Ectodermal cell (in vitro differentiated cells): ENCODE measurements at regions not wholly inside any gene's neighbourhood (a gene's known extent, or its start where the extent isn't known, plus 50 kb on each side); places are given as distances from the start of the nearest gene placed in this dataset.

Experiments
- H3K27ac ChIP-seq: 2 replicates; pipeline ENCODE4 v1.7.0; 2013; ENCODE audit warnings: mild to moderate bottlenecking, low read depth, low read length; ENCODE audit not compliant: insufficient read depth, poor library complexity, severe bottlenecking
- H3K27me3 ChIP-seq: 2 replicates; pipeline ENCODE4 v1.7.0; 2013; ENCODE audit warnings: mild to moderate bottlenecking, low read length; ENCODE audit not compliant: insufficient read depth, control insufficient read depth, poor library complexity, severe bottlenecking
- H3K36me3 ChIP-seq: one replicate; pipeline ENCODE4 v1.7.0; 2013; ENCODE audit warnings: low read length; ENCODE audit not compliant: control insufficient read depth, insufficient read depth
- H3K4me1 ChIP-seq: one replicate; pipeline ENCODE4 v1.7.0; 2013; ENCODE audit warnings: low read length; ENCODE audit not compliant: control insufficient read depth, insufficient read depth
- H3K4me3 ChIP-seq: 2 replicates; pipeline ENCODE4 v1.7.0; 2013; ENCODE audit warnings: low read depth, low read length, control low read depth; ENCODE audit not compliant: insufficient read depth
- H3K9me3 ChIP-seq: 2 replicates; pipeline ENCODE4 v1.7.0; 2013; ENCODE audit warnings: mild to moderate bottlenecking, low read length, moderate library complexity; ENCODE audit not compliant: control insufficient read depth
- WGBS, 2 experiments: methylation state at CpG; one replicate each; pipeline ENCODE4 v1.1.7; 2013; ENCODE audit warnings: missing lambda C conversion rate in 2 of 2; 5-methylcytosine and 5-hydroxymethylcytosine counted together

- no peak overlapping the region for H3K4me3 ChIP-seq
- H3K36me3 ChIP-seq, result no peaks in the 10 kb centered on the region
- 95 to 100% methylated on average over 1 to 4 of the region's 4 CpGs for WGBS, 2 experiments
- H3K27me3 ChIP-seq, result no peaks in the 10 kb centered on the region
- no peaks in the 10 kb centered on the region for H3K4me1 ChIP-seq
- H3K27ac ChIP-seq, result no peak overlapping the region
- no peaks in the 10 kb centered on the region for H3K9me3 ChIP-seq
Measured at GRCh38 chr21:25369524-25370300, 237.6 kb downstream of the MRPL39 start.

GRCh38 chr21:25368531-25368930 is 238.8 kb downstream of the MRPL39 start:
- WGBS, 2 experiments, result 91 to 92% methylated on average over 7 of the region's 7 CpGs
- H3K4me3 ChIP-seq, result no peak overlapping the region
- no peaks in the 10 kb centered on the region for H3K36me3 ChIP-seq
- no peaks in the 10 kb centered on the region for H3K4me1 ChIP-seq
- no peak overlapping the region for H3K27ac ChIP-seq
- H3K27me3 ChIP-seq, result no peaks in the 10 kb centered on the region
- H3K9me3 ChIP-seq, result no peaks in the 10 kb centered on the region

GRCh38 chr21:25366116-25366515 is 241.2 kb downstream of the MRPL39 start:
- Histone ChIP-seq H3K9me3 (no peaks in the 10 kb centered on the region), H3K36me3 (no peaks in the 10 kb centered on the region)

GRCh38 chr21:25362375-25363267 is 244.7 kb downstream of the MRPL39 start:
- no peak overlapping the region for H3K27ac ChIP-seq
- WGBS, 2 experiments, result 96 to 97% methylated on average over 12 to 15 of the region's 15 CpGs

More at GRCh38 chr21:25366116-25366515, 241.2 kb downstream of the MRPL39 start:
- H3K27me3 ChIP-seq, result no peaks in the 10 kb centered on the region
- 88 to 92% methylated on average over 1 of the region's 1 CpG for WGBS, 2 experiments
- no peak overlapping the region for H3K4me3 ChIP-seq
- no peak overlapping the region for H3K27ac ChIP-seq
- H3K4me1 ChIP-seq, result no peaks in the 10 kb centered on the region

GRCh38 chr21:25361765-25362164 is 245.5 kb downstream of the MRPL39 start:
- no peak overlapping the region for H3K27ac ChIP-seq

More at GRCh38 chr21:25362375-25363267, 244.7 kb downstream of the MRPL39 start:
- H3K36me3 ChIP-seq, result no peaks in the 10 kb centered on the region
- H3K9me3 ChIP-seq, result no peaks in the 10 kb centered on the region
- H3K4me3 ChIP-seq, result no peak overlapping the region
- H3K27me3 ChIP-seq, result no peaks in the 10 kb centered on the region
- no peaks in the 10 kb centered on the region for H3K4me1 ChIP-seq

GRCh38 chr21:25361097-25361496 is 246.2 kb downstream of the MRPL39 start:
- 58 to 66% methylated on average over 1 of the region's 1 CpG for WGBS, 2 experiments
- H3K9me3 ChIP-seq, result no peaks in the 10 kb centered on the region
- no peak overlapping the region for H3K4me3 ChIP-seq
- H3K27me3 ChIP-seq, result no peaks in the 10 kb centered on the region
- H3K4me1 ChIP-seq, result no peaks in the 10 kb centered on the region
- H3K36me3 ChIP-seq, result no peaks in the 10 kb centered on the region
- no peak overlapping the region for H3K27ac ChIP-seq

More at GRCh38 chr21:25361765-25362164, 245.5 kb downstream of the MRPL39 start:
- no peaks in the 10 kb centered on the region for H3K9me3 ChIP-seq
- no peaks in the 10 kb centered on the region for H3K36me3 ChIP-seq
- no peaks in the 10 kb centered on the region for H3K4me1 ChIP-seq
- H3K4me3 ChIP-seq, result no peak overlapping the region
- WGBS, 2 experiments, result 94 to 97% methylated on average over 27 to 28 of the region's 28 CpGs
- H3K27me3 ChIP-seq, result no peaks in the 10 kb centered on the region

GRCh38 chr21:25360593-25360992 is 246.7 kb downstream of the MRPL39 start:
- Histone ChIP-seq H3K36me3 (no peaks in the 10 kb centered on the region), H3K27me3 (no peaks in the 10 kb centered on the region), H3K27ac (no peak overlapping the region), H3K4me1 (no peaks in the 10 kb centered on the region), H3K9me3 (no peaks in the 10 kb centered on the region), H3K4me3 (no peak overlapping the region)
- WGBS, 2 experiments, result 87 to 93% methylated on average over 2 of the region's 2 CpGs

GRCh38 chr21:25359724-25360123 is 247.6 kb downstream of the MRPL39 start:
- H3K27ac ChIP-seq, result no peak overlapping the region
- no peaks in the 10 kb centered on the region for H3K9me3 ChIP-seq
- H3K27me3 ChIP-seq, result no peaks in the 10 kb centered on the region
- H3K4me1 ChIP-seq, result no peaks in the 10 kb centered on the region
- WGBS, 2 experiments, result 97 to 100% methylated on average over 4 to 5 of the region's 5 CpGs
- H3K36me3 ChIP-seq, result no peaks in the 10 kb centered on the region
- no peak overlapping the region for H3K4me3 ChIP-seq

- Histone ChIP-seq H3K4me3 (no peak overlapping the region), H3K27me3 (no peaks in the 10 kb centered on the region), H3K27ac (no peak overlapping the region), H3K36me3 (no peaks in the 10 kb centered on the region), H3K4me1 (no peaks in the 10 kb centered on the region), H3K9me3 (no peaks in the 10 kb centered on the region)
- 73 to 89% methylated on average over 4 to 6 of the region's 6 CpGs for WGBS, 2 experiments
Measured at GRCh38 chr21:25350056-25350455, 257.2 kb downstream of the MRPL39 start.
